GM19468 (cell line): ENCODE measurements at regions not wholly inside any gene's neighbourhood (a gene's known extent, or its start where the extent isn't known, plus 50 kb on each side); places are given as distances from the start of the nearest gene placed in this dataset.
A peak's percentile ranks its signal among the peaks of the same experiment; 100 is the strongest.
"Not testable (repeated sequence)": the region's sequence is repeated elsewhere in the genome, so short reads cannot be mapped to it uniquely, and the experiment has no call there.

Experiments
- ATAC-seq: cut with Tn5 transposase; IDR thresholded peaks from one replicate; pipeline ENCODE4 v1.9.1; 2021; ENCODE audit warnings: mild to moderate bottlenecking, moderate library complexity, moderate number of reproducible peaks; ENCODE audit not compliant: unreplicated experiment; ENCODE audit errors: extremely low read depth

GRCh38 chr3:194028434-194029004, 107.4 kb upstream of the HES1 start:
- ATAC-seq = no peak

- ATAC-seq = no peak
These were observed 106.1 kb upstream of the HES1 start for GRCh38 chr3:194029846-194030245.

DNA sequence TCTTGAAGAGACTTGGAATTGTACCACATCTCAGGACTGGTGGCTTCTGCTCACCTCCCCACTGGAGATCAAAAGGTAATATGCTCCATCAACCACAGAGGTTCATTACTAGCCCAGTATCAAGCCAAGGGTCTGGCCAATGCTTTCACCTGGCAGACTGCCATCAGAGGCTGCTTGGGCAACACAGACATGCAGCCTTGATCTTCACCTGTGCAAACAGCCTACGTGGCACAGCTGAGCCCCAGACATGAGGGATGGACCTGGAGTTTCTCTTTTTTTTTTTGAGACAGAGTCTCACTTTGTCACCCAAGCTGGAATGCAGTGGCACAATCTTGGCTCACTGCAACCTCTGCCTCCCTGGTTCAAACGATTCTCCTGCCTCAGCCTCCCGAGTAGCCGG, 105.6 kb upstream of the HES1 start:
- no peak for ATAC-seq

DNA sequence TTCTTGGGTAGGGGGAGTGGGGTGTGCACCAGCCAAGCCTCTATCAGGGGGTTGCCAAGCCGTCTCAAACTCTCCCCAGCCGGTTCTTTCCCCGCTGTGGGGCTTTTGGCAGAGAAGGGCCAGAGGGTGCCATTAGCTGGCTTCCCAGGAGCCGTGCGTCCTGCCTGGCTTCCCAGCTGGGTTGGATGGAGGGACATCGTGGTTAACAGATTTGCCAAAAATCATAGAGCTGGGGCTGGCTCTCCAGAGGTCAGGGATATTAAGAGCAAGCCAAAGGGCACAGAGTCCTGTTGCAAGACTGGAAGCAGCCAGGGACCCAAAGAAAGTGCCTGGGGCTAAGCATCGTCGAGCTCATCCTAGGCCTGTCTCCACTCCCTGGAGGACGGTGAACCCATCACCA, 104.6 kb upstream of the HES1 start:
- no peak for ATAC-seq

DNA sequence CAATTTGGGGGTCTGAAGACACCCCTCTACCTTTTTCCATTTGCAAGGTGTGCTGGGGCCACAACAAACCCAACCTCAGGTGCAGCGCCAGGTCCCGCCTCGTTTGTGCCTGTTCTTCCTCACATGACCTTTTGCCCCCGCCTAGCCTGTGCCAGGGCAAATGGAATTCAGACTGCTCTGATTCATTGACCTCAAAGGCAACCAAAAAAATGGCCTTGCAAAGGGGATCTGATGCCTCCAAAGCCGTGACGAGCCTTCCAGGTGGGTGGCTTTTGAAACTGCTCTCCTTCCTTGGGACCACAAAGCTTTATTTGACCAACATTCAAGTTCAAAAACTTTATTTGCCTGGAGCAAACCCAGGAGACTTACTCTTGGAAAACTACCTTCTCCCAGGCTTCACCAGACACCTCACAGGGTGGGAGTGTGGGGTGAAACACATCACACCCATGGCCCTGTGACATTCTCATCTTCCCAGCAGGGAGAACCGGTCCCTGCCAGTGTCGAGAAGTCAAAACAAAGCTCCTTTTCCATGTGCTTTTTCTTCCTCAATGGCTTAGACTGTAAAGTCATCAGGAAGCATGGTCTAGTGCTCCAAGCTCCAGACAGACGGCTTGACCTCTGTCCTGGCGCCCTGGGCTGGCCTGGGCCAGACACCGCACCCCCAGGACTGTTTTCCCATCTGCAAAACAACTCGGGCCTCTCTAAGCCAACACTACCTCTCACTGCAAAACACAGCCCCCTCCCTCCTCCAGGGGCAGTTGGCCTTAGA, 103.9 kb upstream of the HES1 start:
- ATAC-seq = no peak

DNA sequence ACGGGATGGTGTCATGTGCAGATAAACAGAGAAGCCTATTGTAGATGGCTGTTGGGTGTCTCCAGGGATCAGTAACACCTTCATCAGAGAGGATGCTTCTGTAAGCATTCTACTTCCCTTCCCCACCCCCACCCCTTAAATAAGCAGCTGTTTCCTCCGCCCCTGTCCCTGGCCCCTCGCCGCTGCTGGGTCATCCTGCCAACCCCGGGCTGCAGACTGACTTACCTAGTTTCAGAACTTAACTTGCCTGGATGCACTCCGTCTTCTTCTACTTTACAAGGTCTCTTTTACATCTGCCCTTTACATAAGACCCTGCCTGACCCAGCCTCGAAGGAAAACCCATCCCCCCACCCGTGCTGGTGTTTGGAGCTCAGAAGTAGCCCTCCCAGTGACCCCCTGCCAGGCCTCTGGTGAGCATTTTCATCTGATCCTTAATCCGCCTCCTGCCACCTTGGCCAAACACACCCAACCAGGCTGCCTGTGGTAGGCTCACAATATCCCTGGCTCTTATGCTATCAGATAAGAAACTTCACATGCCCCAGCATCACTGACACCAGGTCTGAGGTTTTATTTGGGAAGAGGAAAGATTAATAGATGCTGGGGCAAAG, 103.0 kb upstream of the HES1 start:
- ATAC-seq = no peak

DNA sequence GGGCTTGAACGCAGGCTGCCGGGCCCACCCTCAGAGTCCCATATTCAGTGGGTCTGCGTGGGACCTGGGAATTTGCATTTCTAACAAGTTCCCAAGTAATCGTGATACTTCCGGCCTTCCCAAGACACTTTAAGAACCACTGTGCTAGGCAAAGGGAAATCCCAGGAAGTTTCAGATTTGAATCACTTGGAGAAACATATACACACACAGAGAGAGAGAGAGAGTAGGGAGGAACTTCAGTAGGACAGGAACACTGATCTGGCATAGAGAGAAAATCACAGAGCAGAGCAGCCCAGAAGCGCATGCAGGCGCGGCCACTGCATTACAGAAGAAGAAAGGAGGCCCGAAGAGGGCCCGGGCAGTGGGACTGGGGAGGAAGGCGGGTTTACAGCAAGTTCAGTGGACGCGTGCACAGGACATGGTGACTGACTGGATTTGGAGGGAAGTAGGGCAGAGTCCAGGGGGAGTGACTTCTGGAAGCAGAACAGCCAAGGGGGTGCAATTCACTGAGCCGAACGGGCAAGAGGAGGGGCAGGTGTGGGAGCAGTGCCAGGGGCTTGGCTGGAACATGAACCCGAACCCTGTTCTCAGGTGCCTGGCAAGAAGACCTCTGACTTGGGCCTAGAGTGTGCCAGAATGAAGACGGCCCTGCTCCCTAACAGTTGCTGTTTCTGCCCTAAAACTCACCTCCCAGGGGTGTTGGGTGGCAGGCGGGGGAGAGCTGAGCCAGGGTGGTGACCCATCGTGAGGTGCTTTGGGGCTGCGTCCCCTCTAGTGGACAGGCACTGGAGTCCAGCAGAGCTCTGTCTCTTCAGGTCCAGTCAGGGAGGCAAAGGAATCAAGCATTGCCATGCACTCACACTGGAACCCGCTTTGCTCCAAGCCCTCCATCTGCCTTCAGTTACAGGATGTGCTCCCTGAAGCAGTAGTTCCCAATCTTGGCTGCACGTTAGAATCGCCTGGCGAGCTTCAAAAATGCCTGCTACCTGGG, 101.3 kb upstream of the HES1 start:
- ATAC-seq = no peak

- ATAC-seq = no peak
These were observed 100.4 kb upstream of the HES1 start for GRCh38 chr3:194035406-194036138.

- ATAC-seq = no peak
These were observed 99.1 kb upstream of the HES1 start for GRCh38 chr3:194036842-194037241.

DNA sequence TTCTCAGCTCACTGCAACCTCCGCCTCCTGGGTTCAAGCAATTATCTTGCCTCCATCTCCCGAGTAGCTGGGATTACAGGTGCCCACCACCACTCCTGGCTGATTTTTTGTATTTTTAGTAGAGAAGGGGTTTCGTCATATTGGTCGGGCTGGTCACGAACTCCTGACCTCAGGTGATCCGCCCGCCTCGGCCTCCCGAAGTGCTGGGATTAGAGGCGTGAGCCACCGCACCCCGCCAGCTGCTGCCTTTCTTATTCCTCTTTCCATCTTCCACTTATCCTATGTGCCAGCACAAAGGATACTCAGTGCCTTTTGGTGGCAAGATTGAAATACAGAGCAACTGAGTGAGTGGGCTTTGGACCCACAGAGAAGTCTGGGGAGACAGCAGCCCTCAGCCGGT, 97.6 kb upstream of the HES1 start:
- ATAC-seq = not testable (repeated sequence)

DNA sequence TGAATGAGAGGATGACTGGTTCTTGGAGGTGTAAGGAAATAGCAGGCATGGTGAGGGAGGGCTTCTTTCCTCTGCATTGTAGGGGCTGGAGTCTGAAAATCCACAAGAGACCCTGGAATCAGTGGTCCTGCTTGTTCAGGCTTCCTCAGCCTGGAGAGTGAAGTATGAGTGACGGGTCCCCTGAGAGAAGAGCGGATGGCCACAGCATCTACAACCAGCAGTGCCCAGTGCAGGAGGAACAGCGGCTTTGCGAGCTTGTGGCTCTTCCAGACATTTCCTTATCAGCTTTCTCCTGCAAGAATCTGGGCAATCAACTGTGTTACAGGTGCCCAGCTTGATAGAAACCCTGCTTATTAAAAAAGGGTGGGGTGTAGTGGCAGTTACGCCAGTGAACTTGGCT, 97.0 kb upstream of the HES1 start:
- ATAC-seq = no peak

DNA sequence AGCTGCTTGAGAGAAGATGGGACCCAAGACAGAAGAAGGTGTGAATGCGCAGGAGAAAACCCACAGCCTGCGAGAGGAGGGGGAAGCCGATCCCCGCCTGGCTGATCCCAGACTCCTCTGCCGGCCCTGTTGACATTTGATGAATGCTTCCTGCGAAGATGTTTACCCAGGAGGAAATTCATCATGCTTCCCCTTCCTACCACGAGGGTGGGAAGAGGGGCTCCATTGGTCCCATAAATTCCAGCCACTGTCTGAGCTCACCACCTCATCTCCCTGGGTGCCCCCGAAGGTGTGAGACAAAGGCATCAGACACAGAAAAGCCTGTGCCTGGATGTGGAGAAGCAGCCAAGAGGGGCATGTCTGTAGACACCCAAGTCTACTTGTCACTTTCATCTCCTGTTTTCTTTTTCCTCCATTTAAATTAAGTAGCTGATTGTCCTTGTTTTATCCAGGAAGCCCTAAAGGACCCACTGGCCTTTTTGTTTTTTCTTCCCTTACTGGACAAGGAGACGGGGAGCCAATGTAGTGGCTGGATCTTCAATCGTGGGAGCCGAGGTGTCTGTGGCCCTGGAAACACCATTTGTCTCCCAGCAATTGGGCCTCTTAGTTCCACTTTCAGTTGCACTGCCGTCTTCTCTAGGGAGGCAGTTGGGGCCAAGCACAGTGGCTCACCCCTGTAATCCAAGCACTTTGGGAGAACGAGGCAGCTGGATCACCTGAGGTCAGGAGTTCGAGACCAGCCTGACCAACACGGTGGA, 95.3 kb upstream of the HES1 start:
- no peak for ATAC-seq

GRCh38 chr3:194042927-194043326, 93.0 kb upstream of the HES1 start:
- no peak for ATAC-seq

- ATAC-seq = no peak
These were observed 92.4 kb upstream of the HES1 start for GRCh38 chr3:194043516-194043915.

- ATAC-seq = peak; percentile 87
These were observed 90.7 kb upstream of the HES1 start for GRCh38 chr3:194045289-194045688.

DNA sequence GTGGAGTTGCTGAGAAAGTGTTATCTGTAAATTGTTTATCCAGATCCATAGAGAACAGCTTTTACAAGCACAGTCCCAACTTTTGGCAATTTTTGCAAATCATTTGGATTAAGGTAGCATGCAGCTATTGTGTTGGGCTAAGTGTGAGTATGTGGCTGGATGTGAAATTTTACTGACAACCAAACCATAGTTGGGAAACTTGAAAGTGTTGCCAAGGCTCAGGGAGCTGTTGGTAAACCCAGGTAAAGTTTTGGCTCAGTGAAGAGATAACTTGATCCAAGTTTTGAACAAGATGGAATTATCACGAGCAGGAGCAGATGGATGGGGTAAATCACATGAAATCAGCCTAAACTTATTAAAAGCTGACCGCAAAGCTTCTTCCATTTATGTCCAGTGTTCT, 90.0 kb upstream of the HES1 start:
- ATAC-seq = no peak

GRCh38 chr3:194046531-194046930, 89.4 kb upstream of the HES1 start:
- no peak for ATAC-seq

DNA sequence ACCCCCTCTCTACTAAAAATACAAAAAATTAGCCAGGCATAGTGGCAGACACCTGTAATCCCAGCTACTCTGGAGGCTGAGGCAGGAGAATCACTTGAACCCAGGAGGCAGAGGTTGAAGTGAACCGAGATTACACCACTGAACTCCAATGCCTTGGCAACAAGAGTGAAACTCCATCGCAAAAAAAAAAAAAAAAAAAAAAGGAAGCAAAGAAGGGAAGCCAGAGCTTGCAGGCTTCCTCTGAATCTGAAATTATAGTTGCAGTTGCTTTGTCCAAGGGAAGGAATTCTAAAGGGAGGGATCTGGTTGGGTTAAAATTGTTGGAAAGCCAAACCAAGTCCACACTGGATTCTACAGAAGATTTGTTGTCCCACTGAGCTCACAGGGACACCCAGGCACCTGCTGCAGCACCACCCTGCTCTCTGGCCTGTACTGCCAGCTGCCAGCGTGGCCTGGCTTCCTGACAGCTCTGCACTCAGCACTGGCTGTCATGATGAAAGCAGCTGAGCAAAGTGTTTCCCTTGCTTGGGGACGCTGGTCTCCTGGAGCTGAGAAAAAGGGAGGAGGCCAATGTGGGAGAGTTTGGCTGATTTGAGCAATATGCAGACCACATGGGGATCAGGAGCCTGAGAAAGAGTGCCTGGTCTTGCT, 88.8 kb upstream of the HES1 start:
- ATAC-seq = no peak

DNA sequence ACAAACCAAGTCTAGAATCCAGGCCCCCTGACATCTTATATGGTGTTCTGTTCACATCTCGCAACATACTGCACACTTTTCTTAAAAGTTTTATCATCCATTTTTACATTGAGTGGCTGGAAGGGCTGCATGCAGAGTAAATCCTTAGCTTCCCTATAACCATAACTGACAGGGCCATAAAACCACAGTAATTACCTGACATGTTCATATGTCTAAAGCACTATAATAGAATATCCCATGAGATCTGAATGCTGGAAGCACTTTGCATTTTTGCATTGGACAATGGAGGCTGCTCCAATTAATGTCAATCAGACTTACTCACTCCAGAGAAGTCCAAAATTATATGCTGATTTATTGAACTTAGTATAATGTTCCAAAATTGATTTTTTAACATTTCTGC, 86.6 kb upstream of the HES1 start:
- no peak for ATAC-seq
